GM18519 (cell line): ENCODE measurements at regions not wholly inside any gene's neighbourhood (a gene's known extent, or its start where the extent isn't known, plus 50 kb on each side); places are given as distances from the start of the nearest gene placed in this dataset.

Experiments
- ATAC-seq: cut with Tn5 transposase; IDR thresholded peaks from one replicate; pipeline ENCODE4 v1.9.1; 2021; ENCODE audit warnings: mild to moderate bottlenecking, moderate library complexity; ENCODE audit not compliant: unreplicated experiment, low FRiP score

- ATAC-seq = no peak
These were observed 678.6 kb downstream of the IQCM start for GRCh38 chr4:149136951-149137620.

DNA sequence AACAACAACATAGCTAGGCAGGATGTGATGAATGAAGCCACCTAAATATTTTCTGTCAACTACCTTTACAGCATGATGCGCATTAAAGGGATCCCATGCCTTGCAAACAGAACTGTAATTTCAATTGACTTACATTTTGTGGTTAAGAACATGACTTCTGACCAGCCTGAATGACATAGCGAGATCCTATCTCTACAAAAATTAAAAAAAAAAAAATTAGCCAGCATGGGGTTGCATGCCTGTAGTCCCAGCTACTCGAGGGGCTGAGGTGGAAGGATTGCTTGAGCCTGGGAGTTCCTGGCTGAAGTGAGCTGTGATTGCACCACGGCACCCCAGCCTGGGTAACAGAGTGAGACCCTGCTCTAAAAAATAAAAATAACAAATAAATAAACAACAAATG is 680.6 kb downstream of the IQCM start:
- ATAC-seq = no peak

DNA sequence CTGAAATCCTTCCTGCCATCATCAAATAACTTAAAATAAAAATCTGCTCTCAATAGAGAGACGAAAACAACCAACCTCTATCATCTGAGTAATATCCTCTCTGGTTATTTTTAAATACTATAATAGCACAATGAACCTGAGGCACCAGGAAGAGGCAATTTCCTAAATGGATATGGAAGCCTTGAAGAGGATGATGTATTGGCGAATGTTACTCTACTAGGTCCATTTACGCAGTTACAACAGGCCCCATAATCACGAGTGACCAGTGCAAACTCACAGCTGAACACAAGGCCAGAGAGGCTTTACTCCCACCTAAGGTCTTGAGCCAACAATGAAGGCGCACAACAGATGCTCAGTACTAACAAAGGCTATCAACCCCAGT is 678.8 kb upstream of the NR3C2 start:
- no peak for ATAC-seq

DNA sequence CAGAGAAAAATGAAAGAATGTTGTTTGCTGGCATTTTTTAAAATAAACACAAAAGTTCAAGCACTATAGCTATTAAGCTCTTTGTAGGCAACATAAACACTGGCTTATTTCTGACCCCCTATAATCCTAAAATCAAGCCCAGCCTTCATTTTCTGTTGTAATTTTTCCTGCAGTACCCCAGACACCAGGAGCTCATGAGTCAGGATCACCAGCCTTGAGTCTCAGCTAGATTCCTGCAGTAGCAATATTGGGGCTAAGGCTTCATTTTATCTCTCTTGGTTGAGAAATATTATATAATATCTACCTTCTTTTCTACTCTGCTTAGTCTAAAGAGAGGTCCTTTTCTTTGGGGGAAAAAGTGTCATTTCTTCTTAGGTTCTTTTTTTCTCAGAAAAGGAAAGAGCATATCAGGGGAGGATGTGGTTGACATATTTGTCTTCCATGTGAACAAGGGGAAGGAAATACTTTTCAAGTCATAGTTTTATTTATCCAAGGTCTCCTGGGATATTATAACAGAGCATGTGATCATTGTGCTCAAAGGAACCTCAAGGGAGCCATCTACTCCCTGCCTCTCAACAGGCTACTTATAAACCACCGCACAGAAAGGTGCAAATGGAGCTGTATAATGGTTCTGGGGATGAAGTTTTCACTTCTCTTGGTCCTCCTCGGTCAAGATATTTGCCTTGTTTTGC is 678.3 kb upstream of the NR3C2 start:
- no peak for ATAC-seq

DNA sequence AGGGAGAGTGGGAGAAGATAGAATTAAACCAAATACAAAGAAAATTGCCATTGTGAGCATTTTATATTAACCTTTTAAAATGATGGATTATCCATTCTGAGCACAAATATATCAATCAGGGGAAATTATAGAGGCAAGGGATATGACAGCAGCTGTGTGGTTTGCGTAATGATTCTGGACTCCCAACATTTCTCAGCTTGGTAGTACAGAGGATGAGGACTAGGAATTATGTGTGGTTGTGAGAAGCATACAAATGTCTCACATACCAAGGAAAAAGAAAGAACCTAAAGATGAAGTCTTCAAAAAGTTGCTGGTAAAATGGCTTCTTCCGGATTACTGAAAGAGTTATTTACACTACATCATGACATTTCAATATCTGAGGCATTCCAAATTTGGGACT is 674.6 kb upstream of the NR3C2 start:
- no peak for ATAC-seq

- no peak for ATAC-seq
These were observed 671.7 kb upstream of the NR3C2 start for GRCh38 chr4:149113804-149114430.

- no peak for ATAC-seq
These were observed 669.9 kb upstream of the NR3C2 start for GRCh38 chr4:149112109-149112508.

DNA sequence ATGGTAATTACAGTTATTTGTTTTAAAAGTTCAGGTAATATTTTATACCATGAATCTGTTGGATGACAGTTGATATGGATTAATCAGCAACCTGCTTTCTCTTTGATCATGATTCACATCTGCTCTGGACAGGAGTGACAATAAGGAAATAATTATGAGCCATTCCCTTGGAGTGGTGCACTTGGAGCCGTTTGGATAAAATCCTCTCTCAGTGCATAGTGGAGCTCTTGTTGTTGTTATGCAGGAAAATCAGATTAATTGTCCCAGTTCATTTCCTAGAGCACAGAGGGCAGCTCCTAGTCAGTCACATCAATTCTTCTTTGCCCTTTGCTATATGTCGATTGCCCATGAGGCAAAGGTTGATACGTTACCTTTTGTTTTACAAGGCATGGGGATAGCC is 668.3 kb upstream of the NR3C2 start:
- no peak for ATAC-seq

- ATAC-seq = no peak
These were observed 666.4 kb upstream of the NR3C2 start for GRCh38 chr4:149108626-149109025.

GRCh38 chr4:149102765-149103164 is 660.6 kb upstream of the NR3C2 start:
- ATAC-seq = no peak

DNA sequence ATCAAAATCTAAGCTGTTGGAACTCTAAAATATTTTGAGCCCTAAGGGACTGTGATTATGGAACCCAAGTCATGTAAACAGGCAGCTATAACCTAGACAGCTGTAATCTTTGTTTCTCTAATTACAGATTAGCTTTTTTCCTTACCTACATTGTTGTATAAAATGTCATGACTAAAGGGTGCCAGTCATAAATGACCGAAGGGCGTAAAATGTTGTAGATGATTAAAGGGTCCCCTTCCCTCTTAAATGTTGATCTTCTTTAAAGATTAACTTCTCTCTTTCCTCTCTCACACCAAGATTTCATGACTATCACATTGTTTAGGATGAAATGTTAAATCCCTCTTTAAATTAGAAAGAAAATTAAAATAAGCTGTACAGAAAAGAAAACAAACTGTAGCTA is 659.4 kb upstream of the NR3C2 start:
- no peak for ATAC-seq

- ATAC-seq = no peak
These were observed 653.6 kb upstream of the NR3C2 start for GRCh38 chr4:149095811-149096210.

DNA sequence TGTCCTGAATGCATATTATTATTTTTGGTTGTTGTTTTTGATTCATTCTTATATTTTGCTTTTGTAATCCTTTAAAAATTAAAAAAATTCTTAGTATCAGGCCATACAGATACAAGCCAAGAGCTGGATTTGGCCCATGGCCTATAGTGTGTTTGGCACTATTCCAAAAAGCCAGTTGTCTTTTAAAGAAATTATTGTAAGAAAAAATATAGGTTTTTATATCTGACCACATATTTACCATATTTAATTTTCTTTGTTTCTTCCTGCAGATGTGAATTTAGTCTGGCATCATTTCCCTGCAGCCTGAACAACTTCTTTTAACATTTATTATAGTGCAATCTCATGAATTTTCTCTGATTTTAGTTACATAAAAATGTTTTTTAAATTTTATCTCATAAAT is 652.8 kb upstream of the NR3C2 start:
- no peak for ATAC-seq

DNA sequence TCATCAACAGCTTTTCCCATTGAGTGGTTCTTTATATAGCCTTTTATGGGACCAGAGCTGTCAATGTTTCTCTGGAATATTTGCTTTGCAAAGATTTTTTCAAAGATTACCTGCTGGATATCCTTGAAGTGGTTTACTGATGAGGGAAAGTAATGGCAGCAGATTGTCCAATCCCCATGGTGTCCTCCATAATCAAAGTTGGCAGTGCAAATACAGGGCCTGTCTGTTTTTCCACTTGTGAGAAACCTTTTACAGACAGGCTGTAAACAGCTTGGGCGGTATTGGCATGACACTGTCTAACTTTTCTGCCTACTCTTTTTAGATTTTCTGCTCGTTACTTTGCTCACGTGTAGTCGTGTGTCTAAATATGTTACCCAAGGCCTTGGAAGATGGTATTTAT is 641.9 kb upstream of the NR3C2 start:
- no peak for ATAC-seq

GRCh38 chr4:149077181-149077580 is 635.0 kb upstream of the NR3C2 start:
- no peak for ATAC-seq

GRCh38 chr4:149076401-149076800 is 634.2 kb upstream of the NR3C2 start:
- ATAC-seq = no peak

DNA sequence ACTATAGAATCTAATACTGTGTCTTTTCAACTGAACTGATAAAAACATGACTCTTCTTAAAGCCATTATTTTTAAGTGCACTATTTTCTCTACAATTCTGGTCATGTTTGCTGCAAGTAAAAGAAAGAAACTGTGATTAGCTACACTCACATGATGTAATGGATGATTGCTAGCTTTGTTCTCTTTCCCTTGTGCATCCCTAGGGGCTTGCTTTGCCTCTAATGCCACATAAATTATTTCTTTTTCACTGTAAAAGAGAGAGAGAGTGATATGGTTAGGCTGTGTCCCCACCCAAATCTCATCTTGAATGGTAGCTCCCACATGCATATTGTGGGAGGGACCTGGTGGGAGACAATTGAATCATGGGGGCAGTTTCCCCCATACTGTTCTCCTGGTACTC is 630.2 kb upstream of the NR3C2 start:
- no peak for ATAC-seq

- no peak for ATAC-seq
These were observed 623.5 kb upstream of the NR3C2 start for GRCh38 chr4:149065753-149066152.

- no peak for ATAC-seq
These were observed 620.8 kb upstream of the NR3C2 start for GRCh38 chr4:149062997-149063396.

DNA sequence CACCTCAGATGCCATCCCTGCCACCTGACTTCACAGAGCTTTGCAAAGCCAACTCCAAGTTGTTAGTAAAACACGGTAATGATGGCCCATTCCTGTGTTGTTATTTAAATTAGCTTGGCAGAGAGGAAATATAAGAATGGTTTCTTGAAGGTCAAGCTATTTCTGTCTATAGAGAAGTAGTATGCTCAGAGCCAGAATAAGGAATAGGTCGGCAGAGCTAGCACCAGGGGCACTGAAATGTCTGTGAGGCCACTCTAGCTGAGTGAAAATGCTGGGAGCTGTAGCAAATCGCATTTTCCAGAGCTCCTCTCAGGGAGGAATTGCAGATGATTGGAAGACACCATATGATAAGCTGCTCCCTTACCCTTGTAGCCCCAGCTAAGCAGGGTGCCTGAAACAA is 615.4 kb upstream of the NR3C2 start:
- ATAC-seq = no peak

DNA sequence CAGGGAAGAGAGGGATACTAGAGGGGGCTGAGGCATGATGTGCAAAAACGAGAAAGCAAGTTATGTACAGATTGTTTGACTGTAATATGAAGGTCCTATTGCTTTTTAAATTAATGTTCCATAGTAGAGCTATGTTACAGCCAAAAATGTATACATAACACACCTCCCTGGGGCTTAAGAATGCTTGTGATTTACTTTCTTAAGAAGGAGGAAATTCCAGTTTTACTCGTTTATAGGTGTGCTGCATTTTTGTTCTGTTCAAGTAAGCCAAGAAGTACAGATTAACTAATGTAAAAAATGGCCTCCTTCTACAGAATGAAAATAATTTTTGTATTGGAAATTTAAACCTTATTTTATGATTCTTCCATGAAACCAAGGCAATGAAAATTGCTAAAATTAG is 614.4 kb upstream of the NR3C2 start:
- ATAC-seq = no peak

GRCh38 chr4:149055624-149056023 is 613.4 kb upstream of the NR3C2 start:
- ATAC-seq = no peak
